ENCODE measurements at regions not wholly inside any gene's neighbourhood (a gene's known extent, or its start where the extent isn't known, plus 50 kb on each side); places are given as distances from the start of the nearest gene placed in this dataset.

DNA sequence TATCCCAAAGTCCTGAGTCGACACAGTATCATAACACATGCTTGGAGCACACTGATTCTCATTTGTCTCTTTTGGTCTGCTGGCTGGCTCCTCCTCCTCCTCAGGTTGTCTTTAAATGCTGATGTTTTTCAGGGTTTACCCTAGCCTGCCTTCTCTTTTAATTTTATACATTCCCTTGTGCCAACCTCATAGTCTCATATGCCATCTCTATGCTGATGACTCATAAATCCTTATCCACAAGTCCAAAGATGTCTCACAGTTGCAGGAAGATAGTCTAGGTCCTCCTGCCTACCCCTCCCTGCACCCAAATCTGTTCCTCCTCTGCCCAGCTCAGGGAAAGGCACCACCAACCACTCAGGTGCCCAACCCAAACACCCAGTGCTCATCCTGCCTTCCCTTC lies 108.3 kb downstream of the SIPA1L2 start:
- no peak for TF ChIP-seq EZH2 (IDR thresholded peaks at IDR 0.05; ENCODE audit: borderline replicate concordance, low read depth, low read length, poor library complexity, severe bottlenecking)
- TF ChIP-seq, protein P1, sequence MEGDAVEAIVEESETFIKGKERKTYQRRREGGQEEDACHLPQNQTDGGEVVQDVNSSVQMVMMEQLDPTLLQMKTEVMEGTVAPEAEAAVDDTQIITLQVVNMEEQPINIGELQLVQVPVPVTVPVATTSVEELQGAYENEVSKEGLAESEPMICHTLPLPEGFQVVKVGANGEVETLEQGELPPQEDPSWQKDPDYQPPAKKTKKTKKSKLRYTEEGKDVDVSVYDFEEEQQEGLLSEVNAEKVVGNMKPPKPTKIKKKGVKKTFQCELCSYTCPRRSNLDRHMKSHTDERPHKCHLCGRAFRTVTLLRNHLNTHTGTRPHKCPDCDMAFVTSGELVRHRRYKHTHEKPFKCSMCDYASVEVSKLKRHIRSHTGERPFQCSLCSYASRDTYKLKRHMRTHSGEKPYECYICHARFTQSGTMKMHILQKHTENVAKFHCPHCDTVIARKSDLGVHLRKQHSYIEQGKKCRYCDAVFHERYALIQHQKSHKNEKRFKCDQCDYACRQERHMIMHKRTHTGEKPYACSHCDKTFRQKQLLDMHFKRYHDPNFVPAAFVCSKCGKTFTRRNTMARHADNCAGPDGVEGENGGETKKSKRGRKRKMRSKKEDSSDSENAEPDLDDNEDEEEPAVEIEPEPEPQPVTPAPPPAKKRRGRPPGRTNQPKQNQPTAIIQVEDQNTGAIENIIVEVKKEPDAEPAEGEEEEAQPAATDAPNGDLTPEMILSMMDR (conservative IDR thresholded peaks at IDR 0.05; ENCODE audit: low read depth, low read length) = no peak
- ChIA-PET POLR2A (ENCODE audit: low non-redundant PET) (no interaction called here), CTCF (no interaction called here)
- intact Hi-C loops (cut with micrococcal nuclease; ENCODE audit: unreplicated experiment) = no loop called here
- no peaks in the 10 kb centered on the region for H3K36me3 ChIP-seq (ENCODE audit: insufficient read depth, low read length, poor library complexity, severe bottlenecking)
- H3K27me3 ChIP-seq (replicated peaks; ENCODE audit: insufficient read depth, low read depth, low read length, poor library complexity) = no peaks in the 10 kb centered on the region
- peaks cover 16% of the 10 kb centered on the region for H3K4me1 ChIP-seq (ENCODE audit: insufficient read depth, low read length, poor library complexity, severe bottlenecking)
- BruUV-seq (replicated peaks) = no TSS peak
- no peak for DNase-seq (ENCODE audit: low spot score)
- no peak overlapping the region for H3K27ac ChIP-seq (ENCODE audit: low read depth, low read length, poor library complexity, severe bottlenecking)
- H3K9me3 ChIP-seq (ENCODE audit: low read depth, low read length, poor library complexity, severe bottlenecking) = no peaks in the 10 kb centered on the region
- H3K4me3 ChIP-seq (ENCODE audit: low read depth, low read length, poor library complexity, severe bottlenecking) = no peak overlapping the region

- Histone ChIP-seq H3K36me3 (ENCODE audit: insufficient read depth, low read length, poor library complexity, severe bottlenecking) (no peaks in the 10 kb centered on the region), H3K4me1 (ENCODE audit: insufficient read depth, low read length, poor library complexity, severe bottlenecking) (peaks cover 16% of the 10 kb centered on the region), H3K27me3 (replicated peaks; ENCODE audit: insufficient read depth, low read depth, low read length, poor library complexity) (no peaks in the 10 kb centered on the region), H3K9me3 (ENCODE audit: low read depth, low read length, poor library complexity, severe bottlenecking) (no peaks in the 10 kb centered on the region), H3K4me3 (ENCODE audit: low read depth, low read length, poor library complexity, severe bottlenecking) (no peak overlapping the region), H3K27ac (ENCODE audit: low read depth, low read length, poor library complexity, severe bottlenecking) (no peak overlapping the region)
- intact Hi-C loops (cut with micrococcal nuclease; ENCODE audit: unreplicated experiment) = no loop called here
- peak; percentile 40 for DNase-seq (ENCODE audit: low spot score)
- TF ChIP-seq EZH2 (IDR thresholded peaks at IDR 0.05; ENCODE audit: borderline replicate concordance, low read depth, low read length, poor library complexity, severe bottlenecking) = no peak
- TF ChIP-seq, protein P1 (conservative IDR thresholded peaks at IDR 0.05; ENCODE audit: low read depth, low read length) = no peak
- BruUV-seq (replicated peaks) = no TSS peak
- POLR2A ChIA-PET (ENCODE audit: low non-redundant PET) = no interaction called here
- CTCF ChIA-PET = no interaction called here
Measured at GRCh38 chr1:232519186-232519585, 110.7 kb downstream of the SIPA1L2 start.

DNA sequence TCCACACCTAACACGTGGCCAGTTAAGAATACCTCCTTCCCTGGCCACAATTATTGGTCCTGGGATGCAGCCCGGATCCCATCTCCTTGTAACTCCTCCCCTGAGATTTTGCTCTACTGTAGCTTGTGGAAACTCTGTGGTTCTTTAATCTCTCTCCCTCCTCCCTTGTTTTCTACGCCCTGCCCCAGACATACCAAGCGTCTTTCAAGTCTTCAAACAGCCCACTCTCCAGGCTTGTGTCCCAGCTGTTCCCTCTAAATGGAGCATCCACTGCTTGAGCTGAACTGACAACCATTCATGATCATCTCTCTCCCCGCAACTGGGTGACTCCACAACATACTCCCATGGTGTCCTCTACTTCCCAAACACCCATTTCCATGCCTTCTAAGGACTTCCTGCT lies 111.6 kb downstream of the SIPA1L2 start:
- Histone ChIP-seq H3K27me3 (replicated peaks; ENCODE audit: insufficient read depth, low read depth, low read length, poor library complexity) (no peaks in the 10 kb centered on the region), H3K4me3 (ENCODE audit: low read depth, low read length, poor library complexity, severe bottlenecking) (no peak overlapping the region), H3K36me3 (ENCODE audit: insufficient read depth, low read length, poor library complexity, severe bottlenecking) (no peaks in the 10 kb centered on the region), H3K4me1 (ENCODE audit: insufficient read depth, low read length, poor library complexity, severe bottlenecking) (peaks cover 7% of the 10 kb centered on the region), H3K9me3 (ENCODE audit: low read depth, low read length, poor library complexity, severe bottlenecking) (no peaks in the 10 kb centered on the region), H3K27ac (ENCODE audit: low read depth, low read length, poor library complexity, severe bottlenecking) (no peak overlapping the region)
- intact Hi-C loops (cut with micrococcal nuclease; ENCODE audit: unreplicated experiment) = no loop called here
- POLR2A ChIA-PET (ENCODE audit: low non-redundant PET) = no interaction called here
- DNase-seq (ENCODE audit: low spot score) = no peak
- no peak for TF ChIP-seq EZH2 (IDR thresholded peaks at IDR 0.05; ENCODE audit: borderline replicate concordance, low read depth, low read length, poor library complexity, severe bottlenecking)
- TF ChIP-seq, protein P1 (conservative IDR thresholded peaks at IDR 0.05; ENCODE audit: low read depth, low read length) = no peak
- CTCF ChIA-PET = no interaction called here
- no TSS peak for BruUV-seq (replicated peaks)
